AG04449 (cell line): ENCODE measurements at regions not wholly inside any gene's neighbourhood (a gene's known extent, or its start where the extent isn't known, plus 50 kb on each side); places are given as distances from the start of the nearest gene placed in this dataset.
A peak's percentile ranks its signal among the peaks of the same experiment; 100 is the strongest.

Experiments used
- CTCF ChIA-PET: fragments of 350-600 bp; formaldehyde crosslinking; extraction: SDS; loops from one replicate; lab custom pipeline; 2021; ENCODE audit warnings: antibody characterized with exemption; lab: Yijun Ruan, JAX
- POLR2A ChIA-PET: fragments of 400-600, 350-600 bp; formaldehyde crosslinking; extraction: SDS; loops from one replicate; lab custom pipeline; 2020; ENCODE audit warnings: antibody characterized with exemption, inconsistent platforms; lab: Yijun Ruan, JAX
- DNase-seq: peaks from one replicate; pipeline ENCODE4 v3.0.0-alpha.2; 2010; ENCODE audit warnings: low read depth, low spot score
- H3K4me3 ChIP-seq: 2 replicates; pipeline ENCODE4 v1.5.1; 2011; ENCODE audit warnings: low read depth, mild to moderate bottlenecking, control low read depth, low read length
- CTCF ChIP-seq: IDR thresholded peaks from one replicate; pipeline ENCODE4 v1.5.1; 2011; ENCODE audit warnings: mild to moderate bottlenecking, moderate library complexity, low read length, control low read depth, inconsistent platforms; ENCODE audit not compliant: insufficient read depth; ENCODE audit errors: missing control alignments

DNA sequence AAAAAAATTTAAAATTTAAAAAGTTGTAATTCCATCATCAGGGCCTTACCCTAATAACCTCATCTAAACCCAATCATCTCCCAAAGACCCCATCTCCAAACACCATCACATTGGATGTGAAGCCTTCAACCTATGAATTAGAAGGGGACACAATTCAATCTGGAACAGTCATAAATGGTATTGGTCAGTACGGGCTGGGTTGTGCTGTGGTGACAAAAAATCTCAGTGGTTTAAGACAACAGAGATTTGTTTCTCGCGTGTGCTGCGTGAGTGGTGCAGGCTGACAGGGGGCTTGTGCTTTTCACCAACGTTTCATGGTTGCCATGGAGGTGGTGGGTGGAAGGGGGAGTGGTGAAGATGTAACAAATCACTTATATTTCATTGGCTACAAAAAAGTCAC, 174.5 kb downstream of the INHBB start:
- H3K4me3 ChIP-seq = no peak overlapping the region
- ChIA-PET POLR2A (interaction anchor here (1.2 kb wide), 1 partner anchor 76 kb away, joined by 3 read pairs; no protein-coding TSS in a partner anchor), CTCF (interaction anchor here (0.7 to 2.5 kb wide), 12 partner anchors 10 to 155 kb away, joined by 3 to 22 read pairs (median 4); no protein-coding TSS in a partner anchor)
- TF ChIP-seq CTCF = no peak
- DNase-seq = no peak

DNA sequence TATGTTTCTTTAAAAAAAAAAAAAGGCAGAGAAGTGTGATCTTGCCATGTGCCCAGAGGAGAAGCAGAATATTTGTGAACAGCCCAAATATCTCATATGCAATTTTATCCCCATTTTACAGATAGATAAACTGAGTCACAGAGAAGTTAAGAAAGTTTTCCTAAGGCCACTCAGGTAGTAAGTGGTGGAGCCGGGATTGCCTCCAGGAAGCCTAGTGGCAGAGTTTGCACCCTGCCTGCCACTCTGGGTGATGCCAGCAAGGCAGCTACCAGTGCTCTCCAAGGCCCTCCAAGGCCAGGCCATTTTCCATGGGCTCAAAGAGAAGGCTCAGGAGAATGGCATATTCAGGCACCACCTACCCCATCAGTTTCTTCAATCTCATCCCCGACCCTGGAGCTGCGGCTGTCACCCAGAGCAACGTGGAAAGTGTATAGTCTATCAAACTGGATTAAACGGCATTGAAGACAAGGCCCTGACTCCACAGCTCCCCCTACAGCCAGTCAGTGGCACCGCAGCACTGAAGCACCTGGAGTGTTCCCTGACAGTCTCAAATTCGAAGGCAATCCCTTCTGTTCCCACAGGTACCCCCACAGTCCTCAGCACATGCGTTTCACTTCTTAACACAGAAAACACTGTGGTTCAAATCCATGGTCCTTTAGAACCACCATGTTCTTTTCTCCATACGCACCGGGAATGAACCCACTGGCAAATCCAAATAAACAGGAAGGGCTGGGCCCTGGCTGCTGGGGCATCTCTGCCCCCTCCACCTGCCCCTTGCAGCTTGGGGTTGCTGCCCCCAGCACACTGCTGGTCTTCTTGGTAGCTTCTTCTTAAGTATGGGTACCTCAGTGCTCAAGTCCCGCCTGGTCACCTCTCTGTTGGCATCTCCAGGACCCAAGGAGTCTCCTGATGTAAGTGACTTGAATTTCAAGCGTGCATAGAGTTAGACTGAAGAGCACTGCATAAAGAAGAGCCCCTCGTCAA, 175.3 kb downstream of the INHBB start:
- peak; percentile 87 for TF ChIP-seq CTCF

DNA sequence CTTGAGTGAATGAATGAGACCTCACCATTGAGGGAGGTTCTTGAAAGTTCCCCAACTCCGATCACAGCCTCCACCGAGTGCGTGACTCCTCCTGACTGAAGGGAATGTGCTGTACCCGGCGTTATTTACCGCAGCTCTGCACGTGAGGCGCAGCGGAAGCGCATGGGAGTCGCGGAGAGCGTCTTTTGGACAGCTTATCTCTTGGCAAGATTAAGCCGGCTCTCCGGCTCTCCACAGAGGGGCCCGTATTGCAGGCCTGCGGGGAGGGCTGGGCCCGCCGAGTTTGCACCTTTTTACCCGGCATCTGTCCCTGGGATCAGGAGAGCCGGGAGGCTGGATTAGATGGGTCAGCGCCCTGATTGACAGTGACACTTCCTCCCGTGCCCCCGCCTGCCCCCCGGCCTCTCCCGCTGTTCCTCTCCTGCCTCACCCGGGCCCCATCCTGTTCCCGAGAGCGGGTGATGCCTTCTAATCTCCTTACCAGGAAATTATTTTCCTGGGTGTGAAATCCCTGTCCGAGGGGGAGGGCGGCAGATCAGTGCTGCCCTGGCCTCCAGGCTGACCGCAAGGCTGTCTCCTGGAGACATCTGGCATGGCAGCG, 176.3 kb downstream of the INHBB start:
- no peak for TF ChIP-seq CTCF
- DNase-seq = no peak
- ChIA-PET CTCF (interaction anchor here (0.9 to 2.5 kb wide), 19 partner anchors 8 to 209 kb away, joined by 3 to 22 read pairs (median 4); no protein-coding TSS in a partner anchor), POLR2A (no interaction called here)
- H3K4me3 ChIP-seq = no peak overlapping the region

More for the DNA sequence above, 175.3 kb downstream of the INHBB start:
- ChIA-PET POLR2A (interaction anchor here (1.2 kb wide), 1 partner anchor 76 kb away, joined by 3 read pairs; no protein-coding TSS in a partner anchor), CTCF (interaction anchor here (0.6 to 2.5 kb wide), 26 partner anchors 8 to 208 kb away, joined by 3 to 22 read pairs (median 4); no protein-coding TSS in a partner anchor)
- DNase-seq = no peak
- no peak overlapping the region for H3K4me3 ChIP-seq

DNA sequence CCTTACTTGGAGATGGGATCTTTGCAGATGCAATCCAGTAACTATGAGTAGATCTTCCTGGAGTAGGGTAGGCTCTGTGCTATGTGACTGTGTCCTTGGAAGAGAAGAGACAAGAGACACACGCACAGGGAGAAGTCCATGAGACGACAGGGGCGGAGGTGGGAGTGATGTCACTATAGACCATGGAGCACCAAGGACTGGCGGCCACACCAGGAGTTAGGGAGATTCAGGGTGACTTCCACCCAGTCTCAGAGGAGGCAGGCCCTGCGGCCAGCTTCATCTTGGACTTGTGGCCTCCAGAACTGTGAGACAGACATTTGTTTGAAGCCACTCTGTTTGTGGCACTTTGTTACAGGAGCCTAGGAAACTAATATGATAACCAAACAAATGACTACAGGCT, 177.8 kb downstream of the INHBB start:
- no peak overlapping the region for H3K4me3 ChIP-seq
- no peak for DNase-seq
- POLR2A ChIA-PET = no interaction called here
- no peak for TF ChIP-seq CTCF
- CTCF ChIA-PET = interaction anchor here (1.0 kb wide), 1 partner anchor 15 kb away, joined by 5 read pairs; no protein-coding TSS in a partner anchor

DNA sequence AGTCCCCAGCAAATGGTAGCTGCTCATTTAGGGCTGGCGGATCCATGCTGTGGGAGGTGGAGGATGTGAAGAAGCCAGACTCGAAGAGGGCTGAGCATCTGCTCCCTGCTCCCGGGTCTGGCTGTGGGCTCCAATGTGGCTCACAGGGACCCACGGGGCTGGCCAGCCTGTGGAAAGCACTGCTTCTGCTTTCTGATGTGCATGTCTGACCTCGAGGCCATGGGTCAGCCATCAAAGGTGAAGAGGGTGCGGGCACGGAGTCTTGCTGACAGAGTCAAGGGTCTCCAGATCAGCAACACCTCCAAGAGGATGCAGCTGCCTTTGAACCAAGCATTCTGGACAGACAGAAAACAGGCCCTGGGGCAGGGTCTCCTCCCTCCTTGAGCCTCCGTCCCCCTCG, 178.2 kb downstream of the INHBB start:
- DNase-seq = no peak
- POLR2A ChIA-PET = no interaction called here
- TF ChIP-seq CTCF = no peak
- H3K4me3 ChIP-seq = no peak overlapping the region
- CTCF ChIA-PET = interaction anchor here (1.0 kb wide), 1 partner anchor 15 kb away, joined by 5 read pairs; no protein-coding TSS in a partner anchor
